ENCODE measurements at regions not wholly inside any gene's neighbourhood (a gene's known extent, or its start where the extent isn't known, plus 50 kb on each side); places are given as distances from the start of the nearest gene placed in this dataset.

- Histone ChIP-seq H3K4ac (ENCODE audit: low read depth, low read length) (no peak overlapping the region), H3K23me2 (ENCODE audit: insufficient read length, low read depth, low read length, poor library complexity, severe bottlenecking) (no peaks in the 10 kb centered on the region), H3K18ac (ENCODE audit: insufficient read length, low read depth, low read length) (no peak overlapping the region), H4K20me1 (ENCODE audit: control insufficient read depth, insufficient read depth, insufficient read length) (no peaks in the 10 kb centered on the region), H3K56ac (ENCODE audit: insufficient read length, low read depth, low read length) (no peak overlapping the region), H2BK15ac (ENCODE audit: low read depth, low read length) (no peak overlapping the region), H3K9me3 (ENCODE audit: control insufficient read depth, low read depth, low read length) (peaks cover 6% of the 10 kb centered on the region), H3K4me2 (ENCODE audit: insufficient read depth, insufficient read length, low read length) (no peak overlapping the region), H3K4me1 (ENCODE audit: insufficient read depth, low read length) (peaks cover 2% of the 10 kb centered on the region; the same call in 1 of the 2 replicates), H2BK120ac (ENCODE audit: low read depth, low read length, poor library complexity, severe bottlenecking) (no peak overlapping the region), H2BK12ac (ENCODE audit: insufficient read length, low read depth, low read length) (no peak overlapping the region), H3K9ac (ENCODE audit: extremely low read depth, insufficient read length, low read length) (no peak overlapping the region), H4K5ac (ENCODE audit: insufficient read length, low read depth, low read length) (no peak overlapping the region), H2BK20ac (ENCODE audit: low read depth, low read length, poor library complexity, severe bottlenecking) (no peak overlapping the region), H3K14ac (ENCODE audit: insufficient read depth, low read length) (no peak overlapping the region), H3K79me1 (ENCODE audit: insufficient read depth, low read depth, low read length, poor library complexity, severe bottlenecking) (no peaks in the 10 kb centered on the region), H3K27me3 (ENCODE audit: insufficient read depth, low read length) (no peaks in the 10 kb centered on the region), H3K79me2 (ENCODE audit: insufficient read depth, low read length) (no peaks in the 10 kb centered on the region), H4K8ac (replicated peaks; ENCODE audit: insufficient read length, low read depth, low read length) (no peak overlapping the region), H2AK5ac (ENCODE audit: insufficient read length, low read length) (no peak overlapping the region), H3K23ac (ENCODE audit: insufficient read length, low read depth, low read length) (no peak overlapping the region), H2BK5ac (ENCODE audit: insufficient read length, low read length) (no peak overlapping the region), H3T11ph (ENCODE audit: low read length) (no peak overlapping the region), H2AFZ (ENCODE audit: low read length) (no peak overlapping the region), H4K91ac (ENCODE audit: insufficient read length, low read depth, low read length) (no peak overlapping the region), H3K27ac (ENCODE audit: insufficient read length, low read depth, low read length) (no peak overlapping the region)
- no peak for TF ChIP-seq CTCF (conservative IDR thresholded peaks at IDR 0.05)
- H3K9me3 Mint-ChIP-seq = peaks cover 16 to 17% of the 10 kb centered on the region in 2 experiments
- no CpG with 5 or more reads among the region's 2 CpGs for whole genome bisulfite sequencing (ENCODE audit: extremely low coverage, insufficient read length, low lambda C conversion rate)
- DNase-seq = no peak
- no peak overlapping the region for H3K4me3 Mint-ChIP-seq
- peaks cover 4 to 12% (median 9%) of the 10 kb centered on the region in 3 experiments for H3K36me3 Mint-ChIP-seq (ENCODE audit: insufficient read depth in 1 of 3, low read depth in 3 of 3)
- H3K27ac Mint-ChIP-seq = 0 out of 7 replicates have a peak overlapping the region, but pooled peaks of 1 of the 3 experiments have one; percentile 7
- H3K4me1 Mint-ChIP-seq = peaks cover 8 to 9% of the 10 kb centered on the region in 2 experiments
- peaks cover 2% of the 10 kb centered on the region; the same call in 1 of the 2 replicates for H3K27me3 Mint-ChIP-seq (ENCODE audit: low read depth)
Observed at GRCh38 chr18:73991570-73991969, 156.1 kb downstream of the FBXO15 start.

All from H9 (cell line).